Natural killer cell (primary cell): ENCODE measurements at regions not wholly inside any gene's neighbourhood (a gene's known extent, or its start where the extent isn't known, plus 50 kb on each side); places are given as distances from the start of the nearest gene placed in this dataset.
"Not testable (repeated sequence)": the region's sequence is repeated elsewhere in the genome, so short reads cannot be mapped to it uniquely, and the experiment has no call there.

ENCODE experiments used
- ATAC-seq, 3 donors: fragments of 150-1000 bp in 2 of 3; fragments of 200-7000 bp in 1 of 3; cut with Tn5 transposase; 1 replicate in 1 of 3; 2 replicates in 2 of 3; pipeline ENCODE4 v1.10.0; 2021; ENCODE audit warnings: mild to moderate bottlenecking in 2 of 3, moderate library complexity in 2 of 3
- DNase-seq, 2 donors: peaks; one replicate each; pipeline versions ENCODE4 v3.0.0 to v3.0.0-alpha.2; 2013 to 2021; ENCODE audit warnings: mixed read lengths in 1 of 2
- H3K27ac ChIP-seq: one replicate; pipeline ENCODE4 v1.5.1; 2013; ENCODE audit warnings: mild to moderate bottlenecking, low read length
- H3K27me3 ChIP-seq: one replicate; pipeline ENCODE4 v1.6.1; 2013; ENCODE audit warnings: low read length; ENCODE audit not compliant: control insufficient read depth, insufficient read depth
- H3K36me3 ChIP-seq: one replicate; pipeline ENCODE4 v1.6.1; 2013; ENCODE audit warnings: low read length; ENCODE audit not compliant: control insufficient read depth, insufficient read depth
- H3K4me1 ChIP-seq: one replicate; pipeline ENCODE4 v1.6.1; 2013; ENCODE audit warnings: low read length; ENCODE audit not compliant: control insufficient read depth, insufficient read depth
- H3K4me3 ChIP-seq: one replicate; pipeline ENCODE4 v1.5.1; 2013; ENCODE audit warnings: low read length
- H3K9me3 ChIP-seq: one replicate; pipeline ENCODE4 v1.6.1; 2013; ENCODE audit warnings: low read length; ENCODE audit not compliant: control insufficient read depth, insufficient read depth
- H3K27ac Mint-ChIP-seq, 2 donors: one replicate each; pipeline ENCODE4 v1.8.0; 2022; ENCODE audit warnings: mild to moderate bottlenecking in 2 of 2, mixed read lengths in 2 of 2, moderate library complexity in 1 of 2
- H3K27me3 Mint-ChIP-seq, 2 donors: one replicate each; pipeline ENCODE4 v1.8.0; 2022; ENCODE audit warnings: low read depth in 2 of 2, mixed read lengths in 2 of 2
- H3K36me3 Mint-ChIP-seq: one replicate; pipeline ENCODE4 v1.8.0; 2022; ENCODE audit warnings: mixed read lengths
- H3K4me1 Mint-ChIP-seq, 2 donors: one replicate each; pipeline ENCODE4 v1.8.0; 2022; ENCODE audit warnings: mixed read lengths in 2 of 2
- H3K4me3 Mint-ChIP-seq: one replicate; pipeline ENCODE4 v1.8.0; 2022; ENCODE audit warnings: mild to moderate bottlenecking, moderate library complexity, mixed read lengths
- H3K9me3 Mint-ChIP-seq, 2 donors: one replicate each; pipeline ENCODE4 v1.8.0; 2022; ENCODE audit warnings: mixed read lengths in 2 of 2
- CTCF ChIP-seq: fragments of 200-600 bp; IDR thresholded peaks from one replicate; pipeline ENCODE4 v1.8.0; 2022; ENCODE audit warnings: antibody characterized with exemption
- WGBS: methylation state at CpG from one replicate; pipeline ENCODE4 v1.1.7; 2013; ENCODE audit warnings: missing lambda C conversion rate; ENCODE audit not compliant: insufficient coverage; 5-methylcytosine and 5-hydroxymethylcytosine counted together
- intact Hi-C: fragments of 100-400 bp; cut with micrococcal nuclease; formaldehyde crosslinking; loops from one replicate; pipeline ENCODE4 v1.14.2; 2022

- no peak for ATAC-seq
- no peak for DNase-seq
- no peaks in the 10 kb centered on the region for H3K36me3 Mint-ChIP-seq
- no peak for TF ChIP-seq CTCF
- Histone ChIP-seq H3K36me3 (no peaks in the 10 kb centered on the region), H3K4me1 (peaks cover 3% of the 10 kb centered on the region), H3K9me3 (no peaks in the 10 kb centered on the region), H3K27ac (no peak overlapping the region), H3K27me3 (no peaks in the 10 kb centered on the region), H3K4me3 (no peak overlapping the region)
- H3K4me3 Mint-ChIP-seq: no peak overlapping the region
- intact Hi-C loops: no loop called here
- H3K9me3 Mint-ChIP-seq: no peaks in the 10 kb centered on the region
- no peak overlapping the region for H3K27ac Mint-ChIP-seq
- peaks cover 5% of the 10 kb centered on the region in 2 donors for H3K4me1 Mint-ChIP-seq
- H3K27me3 Mint-ChIP-seq: peaks cover 0 to 3% of the 10 kb centered on the region in 2 donors
- 100% methylated on average over 1 of the region's 1 CpG for WGBS
Observed at GRCh38 chr9:99663856-99664255, 157.8 kb upstream of the NR4A3 start.

GRCh38 chr9:99666571-99666970 lies 155.1 kb upstream of the NR4A3 start:
- TF ChIP-seq CTCF: no peak
- H3K27me3 ChIP-seq: no peaks in the 10 kb centered on the region
- no peaks in the 10 kb centered on the region for H3K9me3 ChIP-seq
- H3K27ac ChIP-seq: no peak overlapping the region
- ATAC-seq (no peak), DNase-seq (peak in 1 of 2 donors; percentile 16)
- Mint-ChIP-seq H3K36me3 (no peaks in the 10 kb centered on the region), H3K9me3 (no peaks in the 10 kb centered on the region), H3K4me1 (peaks cover 5% of the 10 kb centered on the region in 2 donors), H3K27ac (no peak overlapping the region), H3K4me3 (no peak overlapping the region), H3K27me3 (peaks cover 0 to 11% of the 10 kb centered on the region in 2 donors)
- intact Hi-C loops: no loop called here
- H3K4me1 ChIP-seq: no peaks in the 10 kb centered on the region
- no peak overlapping the region for H3K4me3 ChIP-seq
- no peaks in the 10 kb centered on the region for H3K36me3 ChIP-seq

GRCh38 chr9:99670886-99671285 lies 150.8 kb upstream of the NR4A3 start:
- H3K36me3 Mint-ChIP-seq, H3K4me3 ChIP-seq, H3K9me3 Mint-ChIP-seq, H3K4me1 ChIP-seq, H3K27ac ChIP-seq, ATAC-seq, H3K9me3 ChIP-seq, H3K36me3 ChIP-seq, H3K27me3 ChIP-seq, DNase-seq, H3K4me1 Mint-ChIP-seq, H3K4me3 Mint-ChIP-seq, intact Hi-C loops, H3K27ac Mint-ChIP-seq: not testable (repeated sequence)
- H3K27me3 Mint-ChIP-seq: peaks cover 0 to 10% of the 10 kb centered on the region in 2 donors
- WGBS: 93% methylated on average over 7 of the region's 7 CpGs

GRCh38 chr9:99677281-99677680 lies 144.4 kb upstream of the NR4A3 start:
- H3K4me1 ChIP-seq: no peaks in the 10 kb centered on the region
- H3K27me3 ChIP-seq: no peaks in the 10 kb centered on the region
- no peak for DNase-seq
- no peak for ATAC-seq
- H3K4me3 ChIP-seq: no peak overlapping the region
- WGBS: 83% methylated on average over 1 of the region's 1 CpG
- H3K9me3 Mint-ChIP-seq: peaks cover 5% of the 10 kb centered on the region in 2 donors
- H3K4me1 Mint-ChIP-seq: no peaks in the 10 kb centered on the region
- no peak overlapping the region for H3K27ac Mint-ChIP-seq
- intact Hi-C loops: no loop called here
- no peak overlapping the region for H3K27ac ChIP-seq
- H3K4me3 Mint-ChIP-seq: no peak overlapping the region
- no peaks in the 10 kb centered on the region for H3K9me3 ChIP-seq
- no peak for TF ChIP-seq CTCF
- H3K27me3 Mint-ChIP-seq: no peaks in the 10 kb centered on the region
- peaks cover 8% of the 10 kb centered on the region for H3K36me3 Mint-ChIP-seq
- no peaks in the 10 kb centered on the region for H3K36me3 ChIP-seq
